Gastrocnemius medialis (tissue), 4 donors: ENCODE measurements at regions not wholly inside any gene's neighbourhood (a gene's known extent, or its start where the extent isn't known, plus 50 kb on each side); places are given as distances from the start of the nearest gene placed in this dataset.

Experiments used
- POLR2A ChIP-seq, 2 donors: fragments of 450-650 bp; IDR thresholded peaks; one replicate each; pipeline ENCODE4 v1.6.1; 2017; ENCODE audit warnings: antibody characterized with exemption in 2 of 2, mild to moderate bottlenecking in 2 of 2, moderate library complexity in 2 of 2
- TF ChIP-seq, protein P1 (sequence below), 5 experiments: fragments of 450-650 bp in 3 of 5; fragments of 200-600 bp in 2 of 5; sonication (generic) in 2 of 5; IDR thresholded peaks in 4 of 5; conservative IDR thresholded peaks in 1 of 5; 1 replicate in 4 of 5; 2 replicates in 1 of 5; pipeline ENCODE4 v1.5.1; 2016 to 2019; ENCODE audit warnings: antibody characterized with exemption in 5 of 5, mild to moderate bottlenecking in 3 of 5, moderate library complexity in 3 of 5

DNA sequence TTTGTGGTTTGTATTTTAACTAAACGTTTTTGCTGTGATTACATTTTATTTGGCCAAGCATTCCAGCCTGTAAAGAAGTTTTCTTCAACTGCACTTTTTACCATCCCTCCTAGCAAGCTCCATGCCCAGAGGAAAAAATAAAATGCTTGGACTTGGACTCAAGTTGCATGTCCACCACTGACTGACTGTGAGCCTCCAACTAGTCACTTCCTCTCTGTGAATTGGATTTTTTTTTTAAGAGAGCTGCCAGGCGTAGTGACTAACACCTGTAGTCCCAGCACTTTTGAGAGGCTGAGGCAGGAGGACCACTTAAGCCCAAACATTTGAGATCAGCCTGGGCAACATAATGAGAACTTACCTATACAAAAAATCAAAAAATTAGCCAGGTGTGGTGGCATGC is 1185.2 kb upstream of the PIK3C3 start:
- TF ChIP-seq POLR2A (IDR thresholded peaks at IDR 0.05), result no peak
- TF ChIP-seq, protein P1, sequence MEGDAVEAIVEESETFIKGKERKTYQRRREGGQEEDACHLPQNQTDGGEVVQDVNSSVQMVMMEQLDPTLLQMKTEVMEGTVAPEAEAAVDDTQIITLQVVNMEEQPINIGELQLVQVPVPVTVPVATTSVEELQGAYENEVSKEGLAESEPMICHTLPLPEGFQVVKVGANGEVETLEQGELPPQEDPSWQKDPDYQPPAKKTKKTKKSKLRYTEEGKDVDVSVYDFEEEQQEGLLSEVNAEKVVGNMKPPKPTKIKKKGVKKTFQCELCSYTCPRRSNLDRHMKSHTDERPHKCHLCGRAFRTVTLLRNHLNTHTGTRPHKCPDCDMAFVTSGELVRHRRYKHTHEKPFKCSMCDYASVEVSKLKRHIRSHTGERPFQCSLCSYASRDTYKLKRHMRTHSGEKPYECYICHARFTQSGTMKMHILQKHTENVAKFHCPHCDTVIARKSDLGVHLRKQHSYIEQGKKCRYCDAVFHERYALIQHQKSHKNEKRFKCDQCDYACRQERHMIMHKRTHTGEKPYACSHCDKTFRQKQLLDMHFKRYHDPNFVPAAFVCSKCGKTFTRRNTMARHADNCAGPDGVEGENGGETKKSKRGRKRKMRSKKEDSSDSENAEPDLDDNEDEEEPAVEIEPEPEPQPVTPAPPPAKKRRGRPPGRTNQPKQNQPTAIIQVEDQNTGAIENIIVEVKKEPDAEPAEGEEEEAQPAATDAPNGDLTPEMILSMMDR (IDR thresholded peaks at IDR 0.05 in 4 of 5, conservative IDR thresholded peaks at IDR 0.05 in 1 of 5), result no peak
